ENCODE measurements at regions not wholly inside any gene's neighbourhood (a gene's known extent, or its start where the extent isn't known, plus 50 kb on each side); places are given as distances from the start of the nearest gene placed in this dataset.

DNA sequence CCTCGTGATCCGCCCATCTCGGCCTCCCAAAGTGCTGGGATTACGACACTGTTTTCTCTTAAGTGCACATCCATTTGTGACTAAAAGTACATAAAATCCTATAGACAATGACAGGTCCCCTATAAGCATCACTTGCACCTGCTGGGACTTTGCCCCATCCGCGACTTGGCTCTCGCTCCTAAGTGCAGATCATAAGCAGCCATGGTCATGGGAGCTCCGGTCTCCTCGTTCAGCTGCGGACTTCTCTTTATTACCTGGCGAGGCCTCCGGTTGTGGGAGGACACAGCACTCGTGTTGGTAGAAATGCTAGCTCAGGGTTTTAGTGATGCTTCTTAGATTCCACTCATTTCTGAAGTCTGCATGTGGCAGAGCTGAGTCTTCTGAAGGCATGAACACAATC lies 92.7 kb upstream of the ST6GAL2 start:
- Mint-ChIP-seq H3K36me3 (ENCODE audit: insufficient read depth in 1 of 3, low read depth in 3 of 3) (no peaks in the 10 kb centered on the region), H3K27me3 (ENCODE audit: low read depth) (no peaks in the 10 kb centered on the region), H3K4me1 (no peaks in the 10 kb centered on the region), H3K27ac (no peak overlapping the region), H3K9me3 (no peaks in the 10 kb centered on the region), H3K4me3 (no peak overlapping the region)
- WGBS (ENCODE audit: extremely low coverage, insufficient read length, low lambda C conversion rate): no CpG with 5 or more reads among the region's 13 CpGs
- Histone ChIP-seq H3K4me1 (ENCODE audit: insufficient read depth, low read length) (no peaks in the 10 kb centered on the region), H3K4me2 (ENCODE audit: insufficient read depth, insufficient read length, low read length) (no peak overlapping the region), H2AK5ac (ENCODE audit: insufficient read length, low read length) (no peak overlapping the region), H3K18ac (ENCODE audit: insufficient read length, low read depth, low read length) (no peak overlapping the region), H3K27me3 (ENCODE audit: insufficient read depth, low read length) (no peaks in the 10 kb centered on the region), H4K8ac (replicated peaks; ENCODE audit: insufficient read length, low read depth, low read length) (no peak overlapping the region), H3K79me2 (ENCODE audit: insufficient read depth, low read length) (no peaks in the 10 kb centered on the region), H3K14ac (ENCODE audit: insufficient read depth, low read length) (no peak overlapping the region), H3K23ac (ENCODE audit: insufficient read length, low read depth, low read length) (no peak overlapping the region), H2BK5ac (ENCODE audit: insufficient read length, low read length) (no peak overlapping the region), H2BK120ac (ENCODE audit: low read depth, low read length, poor library complexity, severe bottlenecking) (no peak overlapping the region), H3K79me1 (ENCODE audit: insufficient read depth, low read depth, low read length, poor library complexity, severe bottlenecking) (no peaks in the 10 kb centered on the region), H3K9ac (ENCODE audit: extremely low read depth, insufficient read length, low read length) (no peak overlapping the region), H2BK15ac (ENCODE audit: low read depth, low read length) (no peak overlapping the region), H3K9me3 (ENCODE audit: control insufficient read depth, low read depth, low read length) (no peaks in the 10 kb centered on the region), H2BK20ac (ENCODE audit: low read depth, low read length, poor library complexity, severe bottlenecking) (no peak overlapping the region), H3T11ph (ENCODE audit: low read length) (no peak overlapping the region), H3K56ac (ENCODE audit: insufficient read length, low read depth, low read length) (no peak overlapping the region), H3K23me2 (ENCODE audit: insufficient read length, low read depth, low read length, poor library complexity, severe bottlenecking) (no peaks in the 10 kb centered on the region), H4K91ac (ENCODE audit: insufficient read length, low read depth, low read length) (no peak overlapping the region), H3K4ac (ENCODE audit: low read depth, low read length) (no peak overlapping the region), H2AFZ (ENCODE audit: low read length) (no peak overlapping the region), H3K27ac (ENCODE audit: insufficient read length, low read depth, low read length) (no peak overlapping the region), H4K5ac (ENCODE audit: insufficient read length, low read depth, low read length) (no peak overlapping the region), H2BK12ac (ENCODE audit: insufficient read length, low read depth, low read length) (no peak overlapping the region), H4K20me1 (ENCODE audit: control insufficient read depth, insufficient read depth, insufficient read length) (no peaks in the 10 kb centered on the region)
- DNase-seq: no peak
- TF ChIP-seq, protein P1, sequence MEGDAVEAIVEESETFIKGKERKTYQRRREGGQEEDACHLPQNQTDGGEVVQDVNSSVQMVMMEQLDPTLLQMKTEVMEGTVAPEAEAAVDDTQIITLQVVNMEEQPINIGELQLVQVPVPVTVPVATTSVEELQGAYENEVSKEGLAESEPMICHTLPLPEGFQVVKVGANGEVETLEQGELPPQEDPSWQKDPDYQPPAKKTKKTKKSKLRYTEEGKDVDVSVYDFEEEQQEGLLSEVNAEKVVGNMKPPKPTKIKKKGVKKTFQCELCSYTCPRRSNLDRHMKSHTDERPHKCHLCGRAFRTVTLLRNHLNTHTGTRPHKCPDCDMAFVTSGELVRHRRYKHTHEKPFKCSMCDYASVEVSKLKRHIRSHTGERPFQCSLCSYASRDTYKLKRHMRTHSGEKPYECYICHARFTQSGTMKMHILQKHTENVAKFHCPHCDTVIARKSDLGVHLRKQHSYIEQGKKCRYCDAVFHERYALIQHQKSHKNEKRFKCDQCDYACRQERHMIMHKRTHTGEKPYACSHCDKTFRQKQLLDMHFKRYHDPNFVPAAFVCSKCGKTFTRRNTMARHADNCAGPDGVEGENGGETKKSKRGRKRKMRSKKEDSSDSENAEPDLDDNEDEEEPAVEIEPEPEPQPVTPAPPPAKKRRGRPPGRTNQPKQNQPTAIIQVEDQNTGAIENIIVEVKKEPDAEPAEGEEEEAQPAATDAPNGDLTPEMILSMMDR (conservative IDR thresholded peaks at IDR 0.05): no peak

Measured in H9 (cell line).